Esophagus squamous epithelium (tissue), 5 donors: ENCODE measurements at regions not wholly inside any gene's neighbourhood (a gene's known extent, or its start where the extent isn't known, plus 50 kb on each side); places are given as distances from the start of the nearest gene placed in this dataset.

Experiments used
- DNase-seq: peaks from one replicate; lab custom pipeline; 2025; lab: John Stamatoyannopoulos, UW
- H3K27ac ChIP-seq, 4 donors: fragments of 200-600 bp; sonication (generic); one replicate each; pipeline ENCODE4 v1.5.1; 2016 to 2019; ENCODE audit warnings: mild to moderate bottlenecking in 1 of 4
- H3K27me3 ChIP-seq, 4 donors: fragments of 200-600 bp; sonication (generic); 1 replicate in 3 of 4; 2 replicates in 1 of 4; pipeline versions ENCODE4 v1.5.1 to v1.6.0; 2017 to 2021; ENCODE audit warnings: antibody characterized with exemption in 1 of 4
- H3K36me3 ChIP-seq, 3 donors: fragments of 200-600 bp; sonication (generic); one replicate each; pipeline ENCODE4 v1.5.1; 2016 to 2019
- H3K4me1 ChIP-seq, 3 donors: fragments of 200-600 bp; sonication (generic); one replicate each; pipeline ENCODE4 v1.5.1; 2017 to 2019
- H3K4me3 ChIP-seq, 4 donors: fragments of 200-600 bp; sonication (generic); 1 replicate in 3 of 4; 2 replicates in 1 of 4; pipeline ENCODE4 v1.5.1; 2016 to 2019; ENCODE audit warnings: mild to moderate bottlenecking in 2 of 4, moderate library complexity in 1 of 4
- H3K9me3 ChIP-seq, 3 donors: fragments of 200-600 bp; sonication (generic); one replicate each; pipeline ENCODE4 v1.5.1; 2016 to 2019
- POLR2A ChIP-seq, 4 donors: fragments of 450-650 bp; IDR thresholded peaks; one replicate each; pipeline ENCODE4 v1.6.1; 2017; ENCODE audit warnings: antibody characterized with exemption in 4 of 4, mild to moderate bottlenecking in 4 of 4, moderate library complexity in 3 of 4
- WGBS, 2 donors: methylation state at CpG; one replicate each; pipeline ENCODE4 v1.1.5; 2018; 5-methylcytosine and 5-hydroxymethylcytosine counted together
- intact Hi-C: fragments of 100-400 bp; cut with DNase I; formaldehyde crosslinking; loops from one replicate; pipeline ENCODE4 v1.15.0; 2022
- TF ChIP-seq, protein P1 (sequence below), 6 experiments: fragments of 450-650 bp in 4 of 6; fragments of 200-600 bp in 2 of 6; sonication (generic) in 2 of 6; IDR thresholded peaks; one replicate each; pipeline ENCODE4 v1.5.1; 2016 to 2019; ENCODE audit warnings: antibody characterized with exemption in 6 of 6, mild to moderate bottlenecking in 4 of 6, moderate library complexity in 4 of 6
- donor health status: DM: yes; HTN: yes; CAD: no.

- peak overlapping the region in 2 of 4 donors; percentile 36 to 42 for H3K27ac ChIP-seq
- intact Hi-C loops, result no loop called here
- no peak overlapping the region for H3K4me3 ChIP-seq
- H3K27me3 ChIP-seq, result peaks cover 0 to 5% (median 0%) of the 10 kb centered on the region in 4 donors
- no peak for DNase-seq
- WGBS, 2 donors, result 62 to 71% methylated on average over 6 of the region's 6 CpGs
- H3K36me3 ChIP-seq, result no peaks in the 10 kb centered on the region
- peaks cover 0 to 10% (median 0%) of the 10 kb centered on the region in 3 donors for H3K4me1 ChIP-seq
- no peaks in the 10 kb centered on the region for H3K9me3 ChIP-seq
- no peak for TF ChIP-seq POLR2A (IDR thresholded peaks at IDR 0.05)
- TF ChIP-seq, protein P1, sequence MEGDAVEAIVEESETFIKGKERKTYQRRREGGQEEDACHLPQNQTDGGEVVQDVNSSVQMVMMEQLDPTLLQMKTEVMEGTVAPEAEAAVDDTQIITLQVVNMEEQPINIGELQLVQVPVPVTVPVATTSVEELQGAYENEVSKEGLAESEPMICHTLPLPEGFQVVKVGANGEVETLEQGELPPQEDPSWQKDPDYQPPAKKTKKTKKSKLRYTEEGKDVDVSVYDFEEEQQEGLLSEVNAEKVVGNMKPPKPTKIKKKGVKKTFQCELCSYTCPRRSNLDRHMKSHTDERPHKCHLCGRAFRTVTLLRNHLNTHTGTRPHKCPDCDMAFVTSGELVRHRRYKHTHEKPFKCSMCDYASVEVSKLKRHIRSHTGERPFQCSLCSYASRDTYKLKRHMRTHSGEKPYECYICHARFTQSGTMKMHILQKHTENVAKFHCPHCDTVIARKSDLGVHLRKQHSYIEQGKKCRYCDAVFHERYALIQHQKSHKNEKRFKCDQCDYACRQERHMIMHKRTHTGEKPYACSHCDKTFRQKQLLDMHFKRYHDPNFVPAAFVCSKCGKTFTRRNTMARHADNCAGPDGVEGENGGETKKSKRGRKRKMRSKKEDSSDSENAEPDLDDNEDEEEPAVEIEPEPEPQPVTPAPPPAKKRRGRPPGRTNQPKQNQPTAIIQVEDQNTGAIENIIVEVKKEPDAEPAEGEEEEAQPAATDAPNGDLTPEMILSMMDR (IDR thresholded peaks at IDR 0.05), result no peak
These were observed 142.4 kb upstream of the ERCC6L2 start for GRCh38 chr9:95732802-95733688.

DNA sequence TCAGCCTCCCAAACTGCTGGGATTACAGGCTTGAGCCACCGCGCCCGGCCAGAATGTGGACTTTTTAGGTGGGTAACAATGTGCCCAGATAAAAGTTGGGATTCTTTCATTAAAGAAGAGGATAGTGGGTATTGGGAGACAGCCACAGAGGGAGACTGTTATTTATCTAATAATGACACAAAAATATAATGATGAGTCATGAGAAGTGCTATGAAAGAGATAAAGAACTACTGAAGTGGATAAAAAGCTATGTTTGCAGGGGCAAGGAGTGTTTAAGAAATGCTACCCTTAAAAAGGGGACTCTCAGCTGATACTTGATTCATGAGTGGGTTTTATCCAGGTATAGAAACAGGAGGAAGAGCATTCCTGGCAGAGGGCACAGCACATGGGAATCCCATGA is 143.6 kb upstream of the ERCC6L2 start:
- Histone ChIP-seq H3K4me1 (peaks cover 0 to 10% (median 0%) of the 10 kb centered on the region in 3 donors), H3K36me3 (no peaks in the 10 kb centered on the region), H3K4me3 (no peak overlapping the region), H3K27me3 (peaks cover 0 to 2% (median 0%) of the 10 kb centered on the region in 4 donors), H3K27ac (no peak overlapping the region), H3K9me3 (no peaks in the 10 kb centered on the region)
- no peak for TF ChIP-seq POLR2A (IDR thresholded peaks at IDR 0.05)
- TF ChIP-seq, protein P1 (IDR thresholded peaks at IDR 0.05), result no peak
- DNase-seq, result no peak
- WGBS, 2 donors, result no CpG with 5 or more reads among the region's 3 CpGs
- intact Hi-C loops, result no loop called here

DNA sequence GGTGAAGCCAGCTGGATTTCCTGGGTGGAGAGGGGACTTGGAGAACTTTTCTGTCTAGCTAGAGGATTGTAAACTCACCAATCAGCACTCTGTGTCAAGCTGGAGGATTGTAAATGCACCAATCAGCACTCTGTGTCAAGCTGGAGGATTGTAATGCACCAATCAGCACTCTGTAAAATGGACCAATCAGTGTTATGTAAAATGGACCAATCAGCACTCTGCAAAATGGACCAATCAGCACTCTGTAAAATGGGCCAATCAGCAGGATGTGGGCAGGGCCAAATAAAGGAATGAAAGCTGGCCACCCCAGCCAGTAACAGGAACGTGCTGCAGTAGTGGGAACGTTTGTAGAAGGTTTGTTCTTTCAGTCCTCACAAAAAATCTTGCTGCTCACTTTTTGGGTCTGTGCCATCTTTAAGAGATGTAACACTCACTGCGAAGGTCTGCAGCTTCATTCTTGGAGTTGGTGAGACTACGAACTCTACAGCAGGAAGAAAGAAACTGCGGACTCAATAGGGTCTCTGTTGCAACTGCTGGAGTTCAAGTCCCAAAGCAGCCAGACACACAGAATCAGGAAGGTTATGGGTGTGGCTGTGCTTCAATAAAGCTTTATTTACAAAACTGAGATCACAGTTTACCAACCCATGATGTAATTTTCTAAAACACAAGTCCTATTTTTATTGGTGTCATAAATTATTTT is 145.7 kb upstream of the ERCC6L2 start:
- intact Hi-C loops, result loop anchor here (10.0 kb wide), 1 partner anchor 485 kb away; no protein-coding TSS in a partner anchor
- Histone ChIP-seq H3K36me3 (no peaks in the 10 kb centered on the region), H3K4me1 (peaks cover 0 to 10% (median 0%) of the 10 kb centered on the region in 3 donors), H3K27me3 (peaks cover 0 to 2% (median 0%) of the 10 kb centered on the region in 4 donors), H3K4me3 (no peak overlapping the region), H3K27ac (no peak overlapping the region), H3K9me3 (no peaks in the 10 kb centered on the region)
- WGBS, 2 donors, result 83% methylated on average over 5 of the region's 5 CpGs
- TF ChIP-seq, protein P1 (IDR thresholded peaks at IDR 0.05), result no peak
- TF ChIP-seq POLR2A (IDR thresholded peaks at IDR 0.05), result no peak
- no peak for DNase-seq

DNA sequence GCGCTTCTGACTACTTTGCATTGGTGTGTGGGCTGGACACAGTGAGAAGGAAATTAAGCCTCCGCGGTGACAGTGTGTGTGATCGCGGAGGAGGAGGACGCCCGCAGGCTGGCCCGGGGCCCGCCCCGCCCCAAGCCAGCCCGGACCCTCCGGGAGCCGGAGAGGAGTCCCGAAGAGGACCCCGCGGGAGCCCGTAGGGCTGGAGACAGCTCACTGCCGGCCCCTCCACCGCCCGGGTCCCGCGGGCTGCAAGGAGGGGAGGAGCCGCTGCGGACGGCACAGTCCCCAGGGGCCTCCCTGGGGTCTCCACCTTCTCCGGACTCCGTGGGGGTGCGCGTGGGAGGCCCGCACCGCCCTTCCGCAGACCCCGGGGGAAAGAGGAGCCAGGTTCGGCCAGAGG is 146.4 kb upstream of the ERCC6L2 start:
- Histone ChIP-seq H3K9me3 (no peaks in the 10 kb centered on the region), H3K4me1 (peaks cover 0 to 8% (median 0%) of the 10 kb centered on the region in 3 donors), H3K4me3 (no peak overlapping the region), H3K36me3 (no peaks in the 10 kb centered on the region), H3K27ac (no peak overlapping the region), H3K27me3 (peaks cover 0 to 2% (median 0%) of the 10 kb centered on the region in 4 donors)
- no peak for DNase-seq
- intact Hi-C loops, result loop anchor here (10.0 kb wide), 1 partner anchor 486 kb away; no protein-coding TSS in a partner anchor
- TF ChIP-seq, protein P1 (IDR thresholded peaks at IDR 0.05), result no peak
- no peak for TF ChIP-seq POLR2A (IDR thresholded peaks at IDR 0.05)
- 100% methylated on average over 2 of the region's 34 CpGs; no CpG with 5 or more reads in 1 of the 2 donors for WGBS, 2 donors
